GM20431 (cell line): ENCODE measurements at regions not wholly inside any gene's neighbourhood (a gene's known extent, or its start where the extent isn't known, plus 50 kb on each side); places are given as distances from the start of the nearest gene placed in this dataset.
"Not testable (repeated sequence)": the region's sequence is repeated elsewhere in the genome, so short reads cannot be mapped to it uniquely, and the experiment has no call there.

Experiments
- in situ Hi-C: fragments of 300-500 bp; cut with MseI, MboI; formaldehyde crosslinking; loops from one replicate; pipeline ENCODE4 v1.15.0; 2020; ENCODE audit warnings: low sequenced_read_pairs; ENCODE audit not compliant: unreplicated experiment

GRCh38 chr7:34322841-34323240 is 335.2 kb upstream of the NPSR1 start:
- in situ Hi-C loops, result no loop called here

- in situ Hi-C loops, result loop anchor here (25.0 kb wide), 1 partner anchor 260 kb away; no protein-coding TSS in a partner anchor
Observed at GRCh38 chr7:34327681-34328080, 330.3 kb upstream of the NPSR1 start.

GRCh38 chr7:34330308-34330707 is 327.7 kb upstream of the NPSR1 start:
- in situ Hi-C loops, result loop anchor here (25.0 kb wide), 1 partner anchor 257 kb away; no protein-coding TSS in a partner anchor

GRCh38 chr7:34331102-34331501 is 326.9 kb upstream of the NPSR1 start:
- in situ Hi-C loops, result loop anchor here (25.0 kb wide), 1 partner anchor 256 kb away; no protein-coding TSS in a partner anchor

- in situ Hi-C loops, result loop anchor here (25.0 kb wide), 1 partner anchor 255 kb away; no protein-coding TSS in a partner anchor
Observed at GRCh38 chr7:34332006-34332405, 326.0 kb upstream of the NPSR1 start.

- in situ Hi-C loops, result loop anchor here (25.0 kb wide), 1 partner anchor 254 kb away; no protein-coding TSS in a partner anchor
Observed at GRCh38 chr7:34333184-34333583, 324.8 kb upstream of the NPSR1 start.

- in situ Hi-C loops, result loop anchor here (25.0 kb wide), 1 partner anchor 253 kb away; no protein-coding TSS in a partner anchor
Observed at GRCh38 chr7:34333925-34334324, 324.1 kb upstream of the NPSR1 start.

GRCh38 chr7:34337163-34337562 is 320.9 kb upstream of the NPSR1 start:
- in situ Hi-C loops, result loop anchor here (25.0 kb wide), 1 partner anchor 250 kb away; no protein-coding TSS in a partner anchor

GRCh38 chr7:34338961-34339526 is 319.0 kb upstream of the NPSR1 start:
- in situ Hi-C loops, result loop anchor here (25.0 kb wide), 1 partner anchor 248 kb away; no protein-coding TSS in a partner anchor

GRCh38 chr7:34341326-34341725 is 316.7 kb upstream of the NPSR1 start:
- in situ Hi-C loops, result loop anchor here (25.0 kb wide), 1 partner anchor 246 kb away; no protein-coding TSS in a partner anchor

GRCh38 chr7:34342387-34342786 is 315.6 kb upstream of the NPSR1 start:
- in situ Hi-C loops, result loop anchor here (25.0 kb wide), 1 partner anchor 245 kb away; no protein-coding TSS in a partner anchor

- in situ Hi-C loops, result loop anchor here (25.0 kb wide), 1 partner anchor 244 kb away; no protein-coding TSS in a partner anchor
Observed at GRCh38 chr7:34343667-34344066, 314.4 kb upstream of the NPSR1 start.

- in situ Hi-C loops, result no loop called here
Observed at GRCh38 chr7:34354011-34354410, 304.0 kb upstream of the NPSR1 start.

- in situ Hi-C loops, result no loop called here
Observed at GRCh38 chr7:34354899-34355298, 303.1 kb upstream of the NPSR1 start.

- in situ Hi-C loops, result no loop called here
Observed at GRCh38 chr7:34357068-34357467, 300.9 kb upstream of the NPSR1 start.

- in situ Hi-C loops, result no loop called here
Observed at GRCh38 chr7:34357946-34358345, 300.1 kb upstream of the NPSR1 start.

GRCh38 chr7:34358578-34358977 is 299.4 kb upstream of the NPSR1 start:
- in situ Hi-C loops, result not testable (repeated sequence)

- in situ Hi-C loops, result no loop called here
Observed at GRCh38 chr7:34361663-34362250, 296.3 kb upstream of the NPSR1 start.

- in situ Hi-C loops, result no loop called here
Observed at GRCh38 chr7:34362621-34363020, 295.4 kb upstream of the NPSR1 start.

GRCh38 chr7:34364130-34364529 is 293.9 kb upstream of the NPSR1 start:
- in situ Hi-C loops, result no loop called here

GRCh38 chr7:34365011-34365410 is 293.0 kb upstream of the NPSR1 start:
- in situ Hi-C loops, result no loop called here
